GM12878 (cell line): ENCODE measurements at regions not wholly inside any gene's neighbourhood (a gene's known extent, or its start where the extent isn't known, plus 50 kb on each side); places are given as distances from the start of the nearest gene placed in this dataset.

Source experiments
- ATAC-seq: fragments of 200-7000 bp; cut with Tn5 transposase; 3 replicates; pipeline ENCODE4 v1.9.1; 2020; ENCODE audit warnings: mild to moderate bottlenecking, moderate library complexity
- BruUV-seq: library from RNA; stranded (reverse); fragments of 400-500 nt; replicated peaks from 2 replicates; lab custom pipeline; 2021; lab: Mats Ljungman, UMichigan
- CTCF ChIA-PET: fragments of 300-600 bp; sonication (Branson Sonifier 250); formaldehyde crosslinking; extraction: SDS; loops from one replicate; lab custom pipeline; 2021; ENCODE audit warnings: inconsistent platforms; lab: Yijun Ruan, JAX
- POLR2A ChIA-PET: fragments of 350-600 bp; formaldehyde crosslinking; extraction: SDS; loops from one replicate; lab custom pipeline; 2021; ENCODE audit warnings: inconsistent platforms; lab: Charles Lee
- RAD21 ChIA-PET: fragments of 300-600 bp; sonication (Branson Sonifier 250); formaldehyde crosslinking; loops from one replicate; lab custom pipeline; 2023; ENCODE audit warnings: antibody characterized with exemption; ENCODE audit not compliant: unreplicated experiment; lab: Charles Lee
- SMC1A ChIA-PET: fragments of 300-600 bp; sonication (Branson Sonifier 250); formaldehyde crosslinking; loops from one replicate; lab custom pipeline; 2023; ENCODE audit not compliant: unreplicated experiment, uncharacterized antibody; lab: Charles Lee
- DNase-seq: peaks from one replicate; pipeline ENCODE4 v3.0.0-alpha.2; 2011; ENCODE audit warnings: low read depth, low spot score
- FAIRE-seq: peaks from 3 replicates; lab custom pipeline; 2011; peaks lifted over from hg19 to GRCh38; lab: Jason Lieb, UNC
- H2AFZ ChIP-seq: 2 replicates; pipeline ENCODE4 v1.6.0; 2011; ENCODE audit warnings: low read depth, low read length, control low read depth; ENCODE audit not compliant: control insufficient read depth
- H3K27ac ChIP-seq: 2 replicates; pipeline ENCODE4 v1.5.1; 2011; ENCODE audit warnings: control low read depth; ENCODE audit not compliant: control insufficient read depth, insufficient read depth
- H3K27me3 ChIP-seq, 2 experiments: replicated peaks in 1 of 2; 2 replicates each; pipeline versions ENCODE4 v1.6.0 to v1.6.1; 2011; ENCODE audit warnings: low read length in 1 of 2; ENCODE audit not compliant: control insufficient read depth in 2 of 2, insufficient read depth in 2 of 2
- H3K36me3 ChIP-seq, 2 experiments: 2 replicates each; pipeline ENCODE4 v1.5.1; 2011; ENCODE audit warnings: low read length in 1 of 2; ENCODE audit not compliant: control insufficient read depth in 2 of 2, insufficient read depth in 2 of 2
- H3K4me1 ChIP-seq: 2 replicates; pipeline ENCODE4 v1.6.1; 2011; ENCODE audit warnings: mild to moderate bottlenecking, low read length, moderate library complexity, mixed read lengths; ENCODE audit not compliant: control insufficient read depth, insufficient read depth
- H3K4me2 ChIP-seq: 2 replicates; pipeline ENCODE4 v1.6.0; 2011; ENCODE audit warnings: control low read depth; ENCODE audit not compliant: control insufficient read depth, insufficient read depth
- H3K4me3 ChIP-seq: fragments of 200-600 bp; sonication (generic); 2 replicates; pipeline ENCODE4 v1.5.1; 2016
- H3K79me2 ChIP-seq: 2 replicates; pipeline ENCODE4 v1.6.0; 2011; ENCODE audit warnings: low read length; ENCODE audit not compliant: control insufficient read depth, insufficient read depth
- H3K9ac ChIP-seq: 2 replicates; pipeline ENCODE4 v1.8.0; 2011; ENCODE audit warnings: low read length, control low read depth, mixed read lengths; ENCODE audit not compliant: control insufficient read depth, insufficient read depth
- H3K9me3 ChIP-seq: replicated peaks from 3 replicates; pipeline ENCODE4 v1.5.1; 2011; ENCODE audit warnings: mild to moderate bottlenecking, low read length; ENCODE audit not compliant: control insufficient read depth, insufficient read depth
- H4K20me1 ChIP-seq: 2 replicates; pipeline ENCODE4 v1.6.0; 2011; ENCODE audit not compliant: control insufficient read depth, insufficient read depth
- BCL11A ChIP-seq: IDR thresholded peaks from 2 replicates; pipeline ENCODE4 v1.6.1; 2011; ENCODE audit warnings: low read depth, low read length
- BCL3 ChIP-seq: IDR thresholded peaks from 2 replicates; pipeline ENCODE4 v1.6.1; 2011; ENCODE audit warnings: borderline replicate concordance, low read depth, mild to moderate bottlenecking, moderate library complexity, low read length; ENCODE audit not compliant: insufficient read depth, poor library complexity, severe bottlenecking
- CTCF ChIP-seq, 3 experiments: IDR thresholded peaks in 2 of 3; conservative IDR thresholded peaks in 1 of 3; 2 replicates each; pipeline ENCODE4 v1.5.1; 2011; ENCODE audit warnings: low read depth in 3 of 3, low read length in 3 of 3, mild to moderate bottlenecking in 3 of 3, control low read depth in 2 of 3, moderate library complexity in 2 of 3, inconsistent platforms in 1 of 3, mixed read lengths in 1 of 3; ENCODE audit not compliant: control insufficient read depth in 2 of 3, insufficient read depth in 1 of 3; ENCODE audit errors: extremely low read depth in 1 of 3
- GABPA ChIP-seq: IDR thresholded peaks from 2 replicates; pipeline ENCODE4 v1.6.1; 2014; ENCODE audit warnings: antibody characterized with exemption, low read depth, mild to moderate bottlenecking, inconsistent platforms
- HDAC6 ChIP-seq: fragments of 200-600 bp; sonication (generic); IDR thresholded peaks from one replicate; pipeline ENCODE4 v1.8.0; 2017; ENCODE audit warnings: antibody characterized with exemption; ENCODE audit not compliant: unreplicated experiment
- IKZF2 ChIP-seq, 2 experiments: fragments of 450-650 bp; IDR thresholded peaks; 2 replicates each; pipeline ENCODE4 v1.6.1; 2017; ENCODE audit warnings: mild to moderate bottlenecking in 2 of 2, moderate library complexity in 2 of 2
- NFIC ChIP-seq: IDR thresholded peaks from 2 replicates; pipeline ENCODE4 v1.6.1; 2012; ENCODE audit warnings: low read depth, mild to moderate bottlenecking, inconsistent platforms, low read length, moderate library complexity
- PBX3 ChIP-seq: IDR thresholded peaks from 2 replicates; pipeline ENCODE4 v1.6.1; 2011; ENCODE audit warnings: mild to moderate bottlenecking, low read depth, low read length, moderate library complexity; ENCODE audit not compliant: insufficient replicate concordance
- SPI1 ChIP-seq: IDR thresholded peaks from 2 replicates; pipeline ENCODE4 v1.6.1; 2011; ENCODE audit warnings: low read depth, mild to moderate bottlenecking, low read length, moderate library complexity, borderline replicate concordance; ENCODE audit not compliant: insufficient read depth
- USF2 ChIP-seq: IDR thresholded peaks from 2 replicates; pipeline ENCODE4 v1.6.1; 2011; ENCODE audit warnings: low read depth, low read length, improper control_type of control experiment, borderline replicate concordance
- ZBED1 ChIP-seq: IDR thresholded peaks from 2 replicates; pipeline ENCODE4 v1.6.1; 2016; ENCODE audit warnings: borderline replicate concordance
- ZNF622 ChIP-seq: fragments of 450-650 bp; IDR thresholded peaks from 2 replicates; pipeline ENCODE4 v1.6.1; 2017; ENCODE audit warnings: mild to moderate bottlenecking, inconsistent platforms
- WGBS: methylation state at CpG from one replicate; pipeline ENCODE4 v1.1.6; 2016; ENCODE audit warnings: low lambda C conversion rate; ENCODE audit not compliant: insufficient replicate concordance, insufficient coverage; ENCODE audit errors: missing lambda C conversion rate; 5-methylcytosine and 5-hydroxymethylcytosine counted together
- in situ Hi-C: fragments of 300-500 bp; cut with MboI; formaldehyde crosslinking; loops from 9 replicates; pipeline ENCODE4 v1.14.3; 2018; ENCODE audit warnings: mixed read lengths
- intact Hi-C: fragments of 100-400 bp; cut with micrococcal nuclease; formaldehyde crosslinking; loops from one replicate; pipeline ENCODE4 v1.14.2; 2022; ENCODE audit not compliant: unreplicated experiment

GRCh38 chr10:7045891-7046599 is 364.8 kb downstream of the SFMBT2 start (continued):
- TF ChIP-seq BCL11A (0 out of 2 replicates have a peak, but pooled peaks have one; percentile 15), HDAC6 (no peak), ZBED1 (no peak), SPI1 (peak; percentile 67), NFIC (peak; percentile 51; the same call in 1 of the 2 replicates), IKZF2 (IDR thresholded peaks at IDR 0.05) (peak; percentile 37 to 39; a peak in 3 of 4 replicates)
- TF ChIP-seq, all 136 proteins: peak for 7

- Histone ChIP-seq H3K9ac (no peak overlapping the region), H3K79me2 (no peaks in the 10 kb centered on the region), H3K4me1 (peaks cover 10% of the 10 kb centered on the region; the same call in 1 of the 2 replicates), H2AFZ (no peak overlapping the region), H4K20me1 (no peaks in the 10 kb centered on the region), H3K27me3 (no peaks in the 10 kb centered on the region; a peak in 1 of 4 replicates), H3K4me3 (no peak overlapping the region), H3K36me3 (no peaks in the 10 kb centered on the region), H3K27ac (no peak overlapping the region), H3K9me3 (peaks cover 2% of the 10 kb centered on the region; the same call in 1 of the 3 replicates), H3K4me2 (no peak overlapping the region)
- ChIA-PET SMC1A (interaction anchor here (0.6 kb wide), 1 partner anchor 1666 kb away, joined by 3 read pairs; no protein-coding TSS in a partner anchor), RAD21 (no interaction called here), POLR2A (no interaction called here), CTCF (interaction anchor here (0.7 kb wide), 1 partner anchor 11 kb away, joined by 3 read pairs; no protein-coding TSS in a partner anchor)
- ATAC-seq (no peak), FAIRE-seq (no peak), DNase-seq (no peak)
- in situ Hi-C loops = no loop called here
- TF ChIP-seq ZNF622 (no peak), CTCF (IDR thresholded peaks at IDR 0.05 in 2 of 3, conservative IDR thresholded peaks at IDR 0.05 in 1 of 3; ENCODE audit: control insufficient read depth in 2 of 3, extremely low read depth in 1 of 3, insufficient read depth in 1 of 3, low read depth in 3 of 3, low read length in 3 of 3) (no peak), PBX3 (peak; percentile 56), BCL3 (peak; percentile 95), USF2 (no peak), GABPA (no peak)
- intact Hi-C loops = no loop called here
- WGBS = 65% methylated on average over 3 of the region's 3 CpGs
- no TSS peak for BruUV-seq
Observed at GRCh38 chr10:7043055-7043653, 367.7 kb downstream of the SFMBT2 start.
